Activated CD4-positive, alpha-beta T cell treated with anti-CD3 and anti-CD28 coated beads, Interleukin-2, amount 10 ng/mL, durations not matched to agents 24 days and 14 days (primary cell): ENCODE measurements at regions not wholly inside any gene's neighbourhood (a gene's known extent, or its start where the extent isn't known, plus 50 kb on each side); places are given as distances from the start of the nearest gene placed in this dataset.

ENCODE experiments used
- DNase-seq: peaks from one replicate; pipeline ENCODE4 v3.0.0; 2022
- H3K27ac Mint-ChIP-seq: one replicate; pipeline ENCODE4 v1.8.0; 2022; ENCODE audit warnings: mild to moderate bottlenecking, mixed read lengths
- H3K27me3 Mint-ChIP-seq: one replicate; pipeline ENCODE4 v1.8.0; 2022; ENCODE audit warnings: mixed read lengths
- H3K36me3 Mint-ChIP-seq: one replicate; pipeline ENCODE4 v1.8.0; 2022; ENCODE audit warnings: low read depth, mild to moderate bottlenecking, mixed read lengths
- H3K4me1 Mint-ChIP-seq: one replicate; pipeline ENCODE4 v1.8.0; 2021; ENCODE audit warnings: mixed read lengths
- H3K4me3 Mint-ChIP-seq: one replicate; pipeline ENCODE4 v1.8.0; 2022; ENCODE audit warnings: mild to moderate bottlenecking, moderate library complexity, mixed read lengths
- H3K9me3 Mint-ChIP-seq: one replicate; pipeline ENCODE4 v1.8.0; 2021; ENCODE audit warnings: mixed read lengths
- intact Hi-C: fragments of 100-400 bp; cut with micrococcal nuclease; formaldehyde crosslinking; loops from one replicate; pipeline ENCODE4 v1.15.1; 2023

GRCh38 chr2:104425850-104426595, 427.9 kb upstream of the POU3F3 start:
- intact Hi-C loops = no loop called here
- no peak for DNase-seq
- H3K4me3 Mint-ChIP-seq = no peak overlapping the region
- H3K36me3 Mint-ChIP-seq = no peaks in the 10 kb centered on the region
- H3K9me3 Mint-ChIP-seq = no peaks in the 10 kb centered on the region
- H3K4me1 Mint-ChIP-seq = no peaks in the 10 kb centered on the region
- H3K27ac Mint-ChIP-seq = no peak overlapping the region
- H3K27me3 Mint-ChIP-seq = peaks cover 2% of the 10 kb centered on the region

DNA sequence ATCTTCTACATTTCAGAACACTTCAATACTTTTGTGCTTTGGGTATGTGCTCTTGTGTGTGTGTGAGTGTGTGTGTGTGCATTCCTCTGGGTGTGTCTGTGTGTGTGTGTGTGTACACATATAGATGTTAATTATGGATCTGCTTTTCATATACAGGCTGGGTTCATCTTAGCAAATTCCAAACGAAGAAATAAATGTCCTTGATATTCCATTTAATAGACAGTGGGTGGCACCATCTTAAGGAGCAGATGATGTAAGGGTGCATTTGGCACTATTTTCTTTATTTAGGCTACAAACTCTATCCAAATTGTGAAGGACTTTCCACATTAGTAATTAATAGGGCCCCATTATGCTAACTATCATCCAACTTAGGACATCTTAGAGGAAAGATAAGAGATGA, 425.8 kb upstream of the POU3F3 start:
- Mint-ChIP-seq H3K4me3 (no peak overlapping the region), H3K4me1 (no peaks in the 10 kb centered on the region), H3K27ac (no peak overlapping the region), H3K27me3 (peaks cover 5% of the 10 kb centered on the region), H3K9me3 (no peaks in the 10 kb centered on the region), H3K36me3 (no peaks in the 10 kb centered on the region)
- DNase-seq = no peak
- intact Hi-C loops = no loop called here

DNA sequence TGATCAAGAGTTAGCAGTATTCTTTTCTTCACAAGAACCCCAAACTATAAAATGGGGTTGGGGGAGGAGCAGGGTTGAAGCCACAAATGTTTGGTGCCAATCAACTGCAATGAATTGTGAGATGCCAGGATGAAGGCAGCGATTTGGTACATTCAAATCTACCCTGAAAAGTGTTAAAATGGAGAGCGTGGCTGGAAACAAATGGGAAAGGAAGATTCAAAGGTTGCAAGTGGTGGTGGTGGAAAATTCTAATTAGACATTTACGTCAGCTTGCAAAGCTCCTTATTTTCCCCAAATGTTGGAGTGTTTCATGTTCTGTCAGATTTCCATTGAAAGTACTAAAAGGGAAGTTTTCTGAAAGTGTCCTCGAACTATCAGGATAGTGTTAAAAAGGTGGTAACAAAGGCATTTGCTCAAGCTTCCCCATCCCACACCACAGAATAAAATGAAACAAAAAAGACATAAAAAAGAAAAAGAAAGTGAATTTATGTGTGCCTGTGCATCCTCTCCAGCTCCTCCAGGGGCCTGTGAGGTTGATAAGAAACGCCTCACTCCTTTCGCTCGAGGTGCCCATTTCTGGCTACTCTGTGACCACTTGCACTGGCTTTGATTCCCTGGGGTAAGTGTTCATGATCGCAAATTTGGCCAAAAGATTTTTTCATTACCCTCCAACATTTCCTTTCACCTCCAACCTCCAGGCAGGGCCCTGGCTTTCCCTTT, 424.1 kb upstream of the POU3F3 start:
- DNase-seq = no peak
- Mint-ChIP-seq H3K27me3 (peaks cover 9% of the 10 kb centered on the region), H3K36me3 (no peaks in the 10 kb centered on the region), H3K27ac (no peak overlapping the region), H3K9me3 (no peaks in the 10 kb centered on the region), H3K4me1 (peaks cover 6% of the 10 kb centered on the region), H3K4me3 (no peak overlapping the region)
- intact Hi-C loops = no loop called here

DNA sequence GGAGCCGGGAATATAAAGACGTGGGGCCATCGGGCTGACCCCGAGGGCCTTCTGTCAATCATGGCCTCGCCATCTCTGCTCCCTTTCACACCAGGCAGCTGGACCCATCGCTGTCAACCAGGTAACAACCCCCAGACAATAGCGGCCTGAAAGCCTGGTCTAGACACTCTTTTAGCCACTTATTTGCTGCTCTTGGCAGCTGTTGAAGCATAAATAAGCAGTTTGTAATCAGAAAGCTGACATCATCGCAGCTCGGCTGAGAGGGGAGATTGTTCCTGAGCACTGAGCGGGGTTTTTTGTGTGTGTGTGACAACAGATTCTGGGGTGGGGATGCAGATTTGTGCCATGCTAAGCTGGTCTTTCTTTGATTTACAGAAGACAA, 423.6 kb upstream of the POU3F3 start:
- H3K27ac Mint-ChIP-seq = no peak overlapping the region
- H3K27me3 Mint-ChIP-seq = peaks cover 13% of the 10 kb centered on the region
- H3K4me1 Mint-ChIP-seq = peaks cover 6% of the 10 kb centered on the region
- no peak overlapping the region for H3K4me3 Mint-ChIP-seq
- no peaks in the 10 kb centered on the region for H3K9me3 Mint-ChIP-seq
- intact Hi-C loops = no loop called here
- no peaks in the 10 kb centered on the region for H3K36me3 Mint-ChIP-seq
- DNase-seq = no peak

- intact Hi-C loops = no loop called here
- Mint-ChIP-seq H3K36me3 (no peaks in the 10 kb centered on the region), H3K4me1 (peaks cover 6% of the 10 kb centered on the region), H3K4me3 (no peak overlapping the region), H3K27ac (no peak overlapping the region), H3K27me3 (peaks cover 16% of the 10 kb centered on the region), H3K9me3 (no peaks in the 10 kb centered on the region)
- no peak for DNase-seq
Observed at GRCh38 chr2:104430852-104431251, 423.1 kb upstream of the POU3F3 start.

DNA sequence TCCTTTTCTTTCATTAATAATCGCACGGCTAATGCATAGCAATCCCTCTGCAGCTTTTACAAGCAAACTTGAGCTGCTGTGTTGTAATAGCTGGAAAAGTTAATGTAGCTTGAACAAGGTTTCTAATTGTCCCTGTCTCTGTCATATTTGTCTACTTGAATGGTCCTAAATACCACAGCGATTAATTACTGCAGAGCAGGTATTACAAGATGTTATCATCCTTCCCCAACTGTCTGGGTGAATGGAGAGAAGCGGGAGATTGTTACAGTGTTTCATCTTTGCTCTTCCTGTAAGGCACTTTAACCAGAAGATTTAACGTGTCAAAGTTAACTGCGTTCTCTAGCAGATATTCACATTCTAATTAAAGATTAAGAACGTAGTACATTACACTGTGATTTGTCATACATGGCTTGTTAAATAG, 422.2 kb upstream of the POU3F3 start:
- intact Hi-C loops = no loop called here
- H3K27me3 Mint-ChIP-seq = peaks cover 14% of the 10 kb centered on the region

DNA sequence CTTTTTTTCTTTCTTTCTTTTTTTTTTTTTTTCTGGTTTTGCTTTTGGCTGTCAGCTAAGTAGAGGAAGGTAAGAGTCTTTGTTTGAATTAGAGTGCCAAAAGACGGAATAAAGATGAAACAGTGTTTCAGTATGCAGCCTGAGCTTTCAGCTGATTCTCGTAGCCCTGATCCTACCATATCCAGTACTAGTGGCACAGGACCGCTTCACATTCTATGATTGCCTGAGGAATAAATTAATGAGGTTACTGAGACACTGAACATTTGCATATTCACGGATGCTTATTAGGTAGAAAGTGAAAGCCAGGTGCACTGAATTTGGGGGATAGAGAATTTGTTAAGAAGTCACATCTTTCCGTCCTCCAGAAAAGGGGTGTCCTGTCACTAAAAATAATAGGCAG, 421.5 kb upstream of the POU3F3 start:
- Mint-ChIP-seq H3K36me3 (no peaks in the 10 kb centered on the region), H3K27ac (no peak overlapping the region), H3K4me1 (peaks cover 6% of the 10 kb centered on the region), H3K9me3 (no peaks in the 10 kb centered on the region), H3K4me3 (no peak overlapping the region), H3K27me3 (peaks cover 18% of the 10 kb centered on the region)
- intact Hi-C loops = no loop called here
- no peak for DNase-seq

More for the DNA sequence above, 422.2 kb upstream of the POU3F3 start:
- Mint-ChIP-seq H3K4me1 (peaks cover 6% of the 10 kb centered on the region), H3K36me3 (no peaks in the 10 kb centered on the region), H3K9me3 (no peaks in the 10 kb centered on the region), H3K4me3 (no peak overlapping the region), H3K27ac (no peak overlapping the region)
- no peak for DNase-seq

GRCh38 chr2:104432991-104433390, 420.9 kb upstream of the POU3F3 start:
- Mint-ChIP-seq H3K9me3 (no peaks in the 10 kb centered on the region), H3K36me3 (no peaks in the 10 kb centered on the region), H3K4me3 (no peak overlapping the region), H3K27me3 (peaks cover 18% of the 10 kb centered on the region), H3K4me1 (peaks cover 6% of the 10 kb centered on the region), H3K27ac (no peak overlapping the region)
- no peak for DNase-seq
- intact Hi-C loops = no loop called here

- no peak for DNase-seq
- Mint-ChIP-seq H3K27ac (no peak overlapping the region), H3K36me3 (no peaks in the 10 kb centered on the region), H3K4me3 (no peak overlapping the region), H3K4me1 (peaks cover 6% of the 10 kb centered on the region), H3K9me3 (no peaks in the 10 kb centered on the region), H3K27me3 (peaks cover 18% of the 10 kb centered on the region)
- intact Hi-C loops = no loop called here
Observed at GRCh38 chr2:104433657-104434056, 420.3 kb upstream of the POU3F3 start.

- DNase-seq = peak; percentile 55
- peaks cover 6% of the 10 kb centered on the region for H3K4me1 Mint-ChIP-seq
- intact Hi-C loops = no loop called here
- H3K4me3 Mint-ChIP-seq = peak overlapping the region; percentile 70
- peaks cover 18% of the 10 kb centered on the region for H3K27me3 Mint-ChIP-seq
- H3K9me3 Mint-ChIP-seq = no peaks in the 10 kb centered on the region
- no peak overlapping the region for H3K27ac Mint-ChIP-seq
- no peaks in the 10 kb centered on the region for H3K36me3 Mint-ChIP-seq
Observed at GRCh38 chr2:104434318-104434792, 419.6 kb upstream of the POU3F3 start.

DNA sequence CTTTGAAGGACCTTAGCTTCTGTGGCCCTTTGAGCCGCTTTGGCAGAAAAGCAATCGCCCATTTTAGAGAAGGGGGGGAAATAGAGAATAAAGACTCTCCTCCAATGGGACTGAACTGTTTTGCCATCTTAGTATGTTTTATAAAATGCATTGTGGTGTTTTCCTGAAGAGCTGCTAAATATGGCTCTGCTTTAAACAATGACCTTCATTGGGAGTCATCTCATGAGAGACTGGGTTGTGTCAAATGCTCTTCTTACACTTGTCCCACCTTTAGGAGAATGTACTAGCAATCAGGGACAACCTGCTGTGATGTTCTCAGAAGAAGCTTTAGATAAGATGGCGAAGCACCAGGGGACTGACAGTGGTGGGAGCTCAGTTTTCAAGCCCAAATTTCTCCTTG, 418.9 kb upstream of the POU3F3 start:
- intact Hi-C loops = no loop called here
- Mint-ChIP-seq H3K36me3 (no peaks in the 10 kb centered on the region), H3K27me3 (peaks cover 18% of the 10 kb centered on the region), H3K4me1 (peaks cover 6% of the 10 kb centered on the region), H3K27ac (no peak overlapping the region), H3K9me3 (no peaks in the 10 kb centered on the region), H3K4me3 (no peak overlapping the region)
- DNase-seq = no peak

- Mint-ChIP-seq H3K4me1 (peaks cover 6% of the 10 kb centered on the region), H3K4me3 (no peak overlapping the region), H3K27me3 (peaks cover 15% of the 10 kb centered on the region), H3K9me3 (no peaks in the 10 kb centered on the region), H3K27ac (no peak overlapping the region), H3K36me3 (no peaks in the 10 kb centered on the region)
- intact Hi-C loops = no loop called here
- no peak for DNase-seq
Observed at GRCh38 chr2:104438481-104438880, 415.4 kb upstream of the POU3F3 start.

DNA sequence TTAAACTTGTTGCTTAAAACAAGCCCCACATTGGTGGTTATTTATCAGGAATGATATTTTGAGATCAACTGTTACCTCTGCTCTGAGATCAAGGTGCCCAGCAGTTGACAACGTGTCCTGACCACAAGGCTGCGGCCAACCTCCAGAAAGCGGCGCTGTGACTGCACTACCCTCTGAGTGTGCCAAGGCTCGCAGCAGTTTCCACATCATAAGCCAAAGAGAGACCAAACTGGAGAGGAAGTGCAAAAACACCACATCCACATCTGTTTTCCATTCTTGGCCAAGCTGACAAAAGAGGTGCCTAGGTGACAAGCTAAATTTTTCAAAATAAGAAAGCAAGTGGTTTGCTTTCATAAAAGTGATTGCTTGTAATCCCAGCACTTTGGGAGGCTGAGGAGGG, 410.8 kb upstream of the POU3F3 start:
- DNase-seq = no peak
- intact Hi-C loops = no loop called here
- Mint-ChIP-seq H3K36me3 (no peaks in the 10 kb centered on the region), H3K27ac (no peak overlapping the region), H3K27me3 (no peaks in the 10 kb centered on the region), H3K4me3 (no peak overlapping the region), H3K4me1 (peaks cover under 1% of the 10 kb centered on the region), H3K9me3 (no peaks in the 10 kb centered on the region)

DNA sequence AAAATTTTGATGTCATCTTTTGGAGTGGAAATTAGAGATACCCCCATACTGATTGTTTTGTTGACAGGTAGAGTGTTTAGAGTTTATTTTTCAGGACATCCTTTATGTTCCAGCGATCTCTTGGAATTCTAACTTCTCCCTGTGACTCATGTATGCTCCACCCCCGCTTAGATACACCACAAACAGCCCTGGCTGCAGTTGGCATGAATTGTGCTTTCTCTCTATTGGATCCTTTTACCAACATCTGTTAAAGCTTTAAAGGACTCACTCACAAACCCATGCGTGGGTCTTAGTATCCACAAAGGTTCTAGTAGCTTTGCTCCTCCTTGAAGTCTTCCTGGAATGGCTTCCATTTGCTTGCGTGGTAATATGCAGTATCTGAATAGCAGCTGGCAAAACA, 409.5 kb upstream of the POU3F3 start:
- Mint-ChIP-seq H3K27me3 (no peaks in the 10 kb centered on the region), H3K4me1 (peaks cover 3% of the 10 kb centered on the region), H3K36me3 (no peaks in the 10 kb centered on the region), H3K4me3 (no peak overlapping the region), H3K27ac (no peak overlapping the region), H3K9me3 (no peaks in the 10 kb centered on the region)
- no peak for DNase-seq
- intact Hi-C loops = no loop called here
